ENCODE measurements at regions not wholly inside any gene's neighbourhood (a gene's known extent, or its start where the extent isn't known, plus 50 kb on each side); places are given as distances from the start of the nearest gene placed in this dataset.
A peak's percentile ranks its signal among the peaks of the same experiment; 100 is the strongest.
"Not testable (repeated sequence)": the region's sequence is repeated elsewhere in the genome, so short reads cannot be mapped to it uniquely, and the experiment has no call there.

GRCh38 chr20:40895182-40895581 lies 133.4 kb upstream of the TOP1 start:
- no peak for DNase-seq

DNA sequence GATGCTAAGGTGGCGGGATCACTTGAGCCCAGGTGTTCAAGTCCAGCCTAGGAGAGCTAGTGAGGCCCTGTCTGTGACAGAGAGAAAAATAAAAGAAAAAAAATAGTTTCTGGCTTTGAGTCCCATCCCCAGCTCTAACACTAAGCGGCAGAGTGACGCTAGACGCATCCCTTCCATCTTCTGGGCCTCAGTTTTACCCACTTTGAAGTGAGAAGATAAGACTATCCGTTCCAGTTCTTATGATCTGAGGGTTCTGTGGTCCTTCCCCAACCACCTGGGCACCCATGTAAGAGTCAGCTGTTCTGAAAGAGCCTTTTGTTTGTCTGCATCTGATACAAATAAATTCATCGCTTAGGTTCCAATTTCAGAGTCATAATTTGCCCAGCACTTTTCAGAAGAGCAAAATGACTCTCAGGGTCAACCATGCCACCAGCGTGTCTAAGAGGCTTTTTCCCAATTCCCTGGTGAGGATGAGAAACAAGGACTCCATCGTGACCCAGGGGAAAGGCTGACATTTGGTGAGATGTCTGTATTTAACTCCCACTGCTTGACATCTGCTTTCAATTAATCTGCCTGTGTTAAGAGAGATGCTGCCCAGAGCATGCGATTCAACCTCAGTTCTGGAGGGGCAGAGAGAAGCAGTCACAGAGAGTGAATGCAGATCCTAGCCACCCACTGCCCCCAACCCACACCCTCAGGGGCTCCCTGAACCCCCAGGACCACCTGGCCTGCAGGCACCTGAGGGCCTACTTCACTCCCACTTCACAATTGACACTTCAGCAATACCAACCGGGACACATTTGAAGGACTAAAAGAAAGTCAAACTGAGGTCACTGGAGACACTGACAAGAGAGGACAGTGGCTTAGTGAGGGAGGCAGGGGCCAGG lies 131.6 kb upstream of the TOP1 start:
- DNase-seq: no peak

DNA sequence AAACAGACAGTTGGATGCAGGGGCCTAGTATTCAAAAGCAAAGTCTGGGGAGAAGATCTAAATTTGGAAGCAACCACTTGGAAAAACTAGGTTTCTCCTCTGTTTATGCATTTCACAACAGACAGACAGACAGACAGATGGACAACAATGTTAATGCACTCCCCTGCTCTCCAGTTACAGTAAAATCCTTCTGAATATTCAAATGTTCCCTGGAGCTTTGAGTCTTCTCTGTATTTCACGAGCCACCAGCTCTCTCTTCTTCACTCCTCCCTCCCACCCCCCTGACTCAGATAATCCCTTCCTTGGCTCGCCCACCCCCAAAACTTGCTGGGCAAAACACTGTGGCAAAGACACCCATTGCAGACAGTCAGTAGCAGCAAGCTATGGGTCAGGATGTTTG lies 129.3 kb upstream of the TOP1 start:
- no peak for DNase-seq

DNA sequence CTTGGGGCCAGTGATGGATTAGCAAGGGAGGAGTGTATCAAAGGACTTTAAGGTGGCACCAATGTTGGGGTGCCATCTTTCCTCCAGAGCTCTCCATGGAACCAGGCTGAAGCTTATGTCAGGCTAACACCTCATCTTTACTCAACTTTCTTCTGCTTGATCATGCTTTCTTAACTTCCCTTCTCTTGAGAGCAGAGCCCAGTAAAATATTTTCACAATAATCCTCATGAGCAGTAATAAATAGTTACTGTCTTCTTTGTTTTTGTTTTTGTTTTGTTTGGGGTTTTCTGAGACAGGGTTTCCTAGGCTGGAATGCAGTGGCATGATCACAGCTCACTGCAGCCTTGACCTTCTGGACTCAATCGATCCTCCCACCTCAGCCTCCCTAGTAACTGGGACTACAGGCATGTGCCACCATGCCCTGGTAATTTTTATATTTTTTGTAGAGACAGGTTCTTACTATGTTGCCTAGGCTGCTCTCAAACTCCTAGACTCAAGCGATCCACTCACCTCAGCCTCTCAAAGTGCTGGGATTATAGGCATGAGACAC lies 127.9 kb upstream of the TOP1 start:
- no peak for DNase-seq

DNA sequence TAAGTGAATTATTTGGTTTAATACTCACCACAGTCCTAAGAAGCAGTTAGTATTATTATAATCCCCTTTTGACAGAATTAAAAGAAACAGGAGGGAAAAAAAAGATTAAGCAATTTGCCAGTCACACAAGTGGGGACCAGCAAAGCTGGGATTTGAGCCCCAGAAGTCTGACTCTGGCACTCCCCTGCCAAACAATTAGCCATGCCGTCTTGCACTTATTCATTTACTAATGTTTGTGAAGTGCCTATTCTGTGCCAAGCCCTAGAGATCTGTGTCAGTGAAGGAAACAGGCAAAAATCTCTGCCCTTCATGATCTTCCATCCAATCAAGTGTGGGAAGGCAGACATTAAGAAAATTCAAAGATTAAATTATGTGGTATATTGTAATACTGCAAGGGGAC lies 126.0 kb upstream of the TOP1 start:
- DNase-seq: no peak

- DNase-seq: no peak
Measured at GRCh38 chr20:40908309-40908708, 120.3 kb upstream of the TOP1 start.

DNA sequence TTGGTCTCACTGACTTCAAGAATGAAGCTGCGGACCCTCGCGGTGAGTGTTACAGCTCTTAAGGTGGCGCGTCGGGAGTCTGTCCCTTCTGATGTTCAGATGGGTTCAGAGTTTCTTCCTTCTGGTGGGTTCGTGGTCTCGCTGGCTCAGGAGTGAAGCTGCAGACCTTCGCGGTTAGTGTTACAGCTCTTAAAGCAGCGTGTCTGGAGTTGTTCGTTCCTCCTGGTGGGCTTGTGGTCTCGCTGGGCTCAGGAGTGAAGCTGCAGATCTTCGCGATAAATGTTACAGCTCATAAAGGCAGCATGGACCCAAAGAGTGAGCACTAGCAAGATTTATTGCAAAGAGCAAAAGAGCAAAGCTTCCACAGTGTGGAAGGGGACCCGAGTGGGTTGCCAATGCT lies 119.1 kb upstream of the TOP1 start:
- DNase-seq: not testable (repeated sequence)

- DNase-seq: not testable (repeated sequence)
Measured at GRCh38 chr20:40910436-40910835, 118.2 kb upstream of the TOP1 start.

- not testable (repeated sequence) for DNase-seq
Measured at GRCh38 chr20:40911152-40911551, 117.5 kb upstream of the TOP1 start.

DNA sequence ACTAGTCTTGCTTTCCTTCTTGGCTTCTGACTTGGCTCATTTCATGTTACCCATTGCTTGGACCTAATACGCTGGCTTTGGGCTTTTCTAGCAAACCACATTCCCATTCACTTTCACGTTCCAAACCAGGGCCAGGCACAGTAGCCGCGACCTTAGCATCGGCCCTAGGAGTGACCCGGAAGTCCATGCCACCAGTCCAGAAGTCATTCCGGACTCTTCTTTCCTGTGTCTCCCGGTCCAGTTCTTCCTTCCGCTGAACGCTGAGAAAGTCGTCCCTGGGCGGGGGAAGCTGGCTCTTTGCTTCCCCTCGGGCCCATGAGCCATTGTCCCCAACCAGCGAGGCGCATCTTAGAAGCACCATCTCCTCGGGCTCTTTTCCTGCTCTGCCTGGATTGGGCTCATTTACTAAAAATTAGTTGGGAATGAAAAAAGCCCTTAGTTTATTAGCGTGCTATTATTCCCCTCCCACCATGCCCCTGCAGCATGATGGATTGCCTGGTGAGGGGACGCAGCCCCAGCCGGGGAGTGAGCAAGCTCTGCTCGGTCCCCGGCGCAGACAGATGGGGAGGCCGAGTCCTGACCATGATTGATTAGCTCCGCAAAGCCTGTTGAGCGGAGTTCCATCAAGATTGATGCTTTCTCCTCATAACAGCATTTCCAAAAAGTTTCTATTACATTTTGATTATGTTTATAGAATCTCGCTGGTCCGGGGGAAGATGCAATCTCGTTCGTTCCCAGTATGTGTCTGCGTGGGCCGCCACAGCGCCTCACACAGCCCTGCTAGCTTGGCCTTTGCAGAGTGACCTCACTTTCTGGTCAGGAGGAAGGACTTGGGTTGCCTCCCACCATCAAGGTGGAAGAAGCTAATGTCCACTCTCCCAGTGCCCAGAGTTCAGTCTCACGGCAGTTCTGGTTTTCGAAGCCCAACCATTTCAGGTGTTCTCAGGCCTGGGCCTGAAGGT lies 115.1 kb upstream of the TOP1 start:
- DNase-seq: no peak

- DNase-seq: no peak
Measured at GRCh38 chr20:40915756-40916155, 112.9 kb upstream of the TOP1 start.

GRCh38 chr20:40916276-40916675 lies 112.3 kb upstream of the TOP1 start:
- DNase-seq: no peak

GRCh38 chr20:40920291-40920690 lies 108.3 kb upstream of the TOP1 start:
- no peak for DNase-seq

- no peak for DNase-seq
Measured at GRCh38 chr20:40922865-40923264, 105.8 kb upstream of the TOP1 start.

DNA sequence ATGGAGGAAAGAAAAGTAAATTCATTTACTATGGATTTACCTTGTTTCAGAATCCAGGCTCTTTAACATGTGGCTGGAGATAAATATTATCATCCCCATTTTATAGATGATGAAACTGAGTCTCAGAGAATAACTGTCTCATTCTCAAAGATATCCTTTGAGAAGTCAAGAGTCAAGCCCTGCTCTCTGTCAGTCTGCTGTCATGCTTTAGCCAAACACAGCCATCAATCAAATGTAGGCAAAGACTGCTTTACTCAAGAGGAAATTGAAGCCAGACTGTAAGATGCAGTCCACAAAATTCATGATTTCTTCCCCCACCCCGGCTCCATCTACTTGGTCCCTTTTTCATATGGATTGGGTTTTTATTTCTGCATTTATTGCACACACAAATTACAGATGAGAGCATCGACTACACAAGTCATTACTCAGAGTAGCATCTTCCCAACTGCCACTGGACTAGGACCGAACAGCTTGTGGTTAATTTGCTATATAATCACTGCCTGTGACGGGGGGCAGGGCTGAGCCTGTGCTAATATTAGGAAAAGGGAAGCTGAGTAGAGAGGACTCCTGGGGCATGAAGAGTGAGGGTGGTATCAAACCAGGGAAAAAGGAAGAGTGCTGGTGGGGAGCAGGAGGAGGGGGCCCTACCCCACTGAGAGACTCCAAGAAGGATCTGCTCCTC lies 102.7 kb upstream of the TOP1 start:
- DNase-seq: no peak

DNA sequence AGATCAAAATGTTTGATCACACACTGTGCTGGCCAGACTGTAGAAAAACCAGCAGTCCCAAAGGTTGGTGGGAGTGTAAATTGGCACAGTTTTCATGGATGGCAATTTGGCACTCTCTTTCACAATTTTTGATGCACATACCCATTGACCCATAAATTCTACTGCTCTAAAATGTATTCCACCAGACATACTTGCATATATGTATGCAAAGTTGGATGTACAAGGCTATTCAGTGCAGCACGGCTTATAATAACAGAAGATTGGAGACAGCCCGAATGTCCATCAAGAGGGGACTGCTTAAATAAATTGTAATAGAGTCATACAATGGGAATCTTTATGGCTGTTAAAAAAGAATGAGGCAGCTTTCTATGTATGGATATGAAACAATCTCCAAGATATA lies 101.7 kb upstream of the TOP1 start:
- no peak for DNase-seq

GRCh38 chr20:40930561-40930960 lies 98.1 kb upstream of the TOP1 start:
- DNase-seq: peak in 1 of 2 experiments; percentile 9

- no peak for DNase-seq
Measured at GRCh38 chr20:40931410-40932044, 97.1 kb upstream of the TOP1 start.

- no peak for DNase-seq
Measured at GRCh38 chr20:40932436-40932835, 96.2 kb upstream of the TOP1 start.

DNA sequence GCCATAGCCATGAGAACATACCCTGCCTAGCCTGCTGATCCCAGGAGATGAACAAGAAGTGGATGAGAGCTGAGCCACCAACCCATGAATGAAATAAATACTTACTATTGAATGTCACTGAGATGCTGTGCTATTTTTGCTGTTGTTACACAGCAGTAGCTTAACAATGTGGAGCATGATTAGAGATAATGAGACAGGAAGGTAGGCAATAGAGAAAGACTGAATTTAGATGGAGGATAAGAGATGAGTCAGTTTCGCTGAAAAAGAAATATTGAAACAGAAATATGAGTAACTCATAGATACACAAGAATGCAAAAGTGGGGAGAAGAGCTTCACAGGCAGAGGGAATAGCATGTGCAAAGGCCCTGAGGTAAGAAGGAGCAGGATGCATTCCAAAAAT lies 94.9 kb upstream of the TOP1 start:
- DNase-seq: no peak

- no peak for DNase-seq
Measured at GRCh38 chr20:40938020-40938419, 90.6 kb upstream of the TOP1 start.

DNA sequence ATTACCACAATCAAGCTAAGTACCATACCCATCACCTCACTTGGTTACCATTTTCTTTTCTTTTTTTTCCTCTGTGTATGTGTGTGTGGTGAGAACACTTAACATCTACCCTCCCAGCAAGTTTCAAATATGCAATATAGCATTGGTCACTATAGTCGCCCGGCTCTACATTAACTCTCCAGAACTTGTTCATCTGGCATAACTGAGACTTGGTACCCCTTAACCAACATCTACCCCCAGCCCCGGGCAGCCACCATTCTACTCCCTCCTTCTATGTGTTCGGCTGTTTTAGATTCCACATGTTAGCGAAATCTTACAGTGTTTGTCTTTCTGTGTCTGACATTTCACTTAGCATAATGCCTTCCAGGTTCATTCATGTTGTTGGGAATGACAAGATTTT lies 89.0 kb upstream of the TOP1 start:
- DNase-seq: no peak
